ENCODE measurements at regions not wholly inside any gene's neighbourhood (a gene's known extent, or its start where the extent isn't known, plus 50 kb on each side); places are given as distances from the start of the nearest gene placed in this dataset.

GRCh38 chr13:63671296-63671695, 2255.6 kb upstream of the PCDH20 start:
- Histone ChIP-seq H3K9me3 (replicated peaks; ENCODE audit: control insufficient read depth, insufficient read depth, low read length) (no peaks in the 10 kb centered on the region), H3K4me2 (ENCODE audit: control insufficient read depth, insufficient read depth) (no peak overlapping the region), H3K4me1 (ENCODE audit: control insufficient read depth, insufficient read depth, low read length) (no peaks in the 10 kb centered on the region), H3K9ac (ENCODE audit: control insufficient read depth, insufficient read depth, low read length) (no peak overlapping the region), H2AFZ (ENCODE audit: control insufficient read depth, low read depth, low read length) (no peak overlapping the region), H3K36me3 (ENCODE audit: control insufficient read depth in 2 of 2, insufficient read depth in 2 of 2, low read length in 1 of 2) (no peaks in the 10 kb centered on the region), H4K20me1 (ENCODE audit: control insufficient read depth, insufficient read depth) (no peaks in the 10 kb centered on the region), H3K27me3 (replicated peaks in 1 of 2; ENCODE audit: control insufficient read depth in 2 of 2, insufficient read depth in 2 of 2, low read length in 1 of 2) (no peaks in the 10 kb centered on the region), H3K79me2 (ENCODE audit: control insufficient read depth, insufficient read depth, low read length) (no peaks in the 10 kb centered on the region), H3K4me3 (no peak overlapping the region), H3K27ac (ENCODE audit: control insufficient read depth, insufficient read depth) (no peak overlapping the region)
- intact Hi-C loops (cut with micrococcal nuclease; ENCODE audit: unreplicated experiment) = no loop called here
- no peak for TF ChIP-seq MLLT1 (IDR thresholded peaks at IDR 0.05)
- TF ChIP-seq HDAC2 (IDR thresholded peaks at IDR 0.05) = no peak
- no peak for TF ChIP-seq BCL11A (IDR thresholded peaks at IDR 0.05; ENCODE audit: low read depth, low read length)
- no peak for TF ChIP-seq KAT2A (conservative IDR thresholded peaks at IDR 0.05; ENCODE audit: control insufficient read depth, low read depth, low read length)
- TF ChIP-seq BHLHE40 (IDR thresholded peaks at IDR 0.05; ENCODE audit: borderline replicate concordance in 1 of 2, low read depth in 2 of 2, low read length in 1 of 2) = no peak
- no peak for TF ChIP-seq EED (IDR thresholded peaks at IDR 0.05; ENCODE audit: low read depth)
- TF ChIP-seq ZBTB40 (IDR thresholded peaks at IDR 0.05; ENCODE audit: borderline replicate concordance) = no peak
- no peak for TF ChIP-seq PAX8 (IDR thresholded peaks at IDR 0.05)
- no peak for TF ChIP-seq MYB (IDR thresholded peaks at IDR 0.05; ENCODE audit: borderline replicate concordance, low read depth, low read length)
- no peak for TF ChIP-seq TCF7 (IDR thresholded peaks at IDR 0.05; ENCODE audit: borderline replicate concordance)
- TF ChIP-seq CUX1 (IDR thresholded peaks at IDR 0.05; ENCODE audit: insufficient replicate concordance, low read depth, low read length) = no peak
- no peak for TF ChIP-seq CREM (IDR thresholded peaks at IDR 0.05; ENCODE audit: low read depth)
- ChIA-PET SMC1A (ENCODE audit: uncharacterized antibody, unreplicated experiment) (no interaction called here), RAD21 (ENCODE audit: unreplicated experiment) (no interaction called here), POLR2A (no interaction called here), CTCF (no interaction called here)
- in situ Hi-C loops (cut with MboI) = no loop called here
- no peak for FAIRE-seq
- DNase-seq (ENCODE audit: low read depth, low spot score) = no peak
- no TSS peak for BruUV-seq (replicated peaks)
- no peak for ATAC-seq
